OCI-LY1 (cell line): ENCODE measurements at regions not wholly inside any gene's neighbourhood (a gene's known extent, or its start where the extent isn't known, plus 50 kb on each side); places are given as distances from the start of the nearest gene placed in this dataset.

Source experiments
- EZH2 ChIP-seq: fragments of 200-600 bp; sonication (generic), shearing (Covaris generic); IDR thresholded peaks from 2 replicates; pipeline ENCODE4 v1.8.0; 2017; ENCODE audit warnings: borderline replicate concordance, mixed run types, mild to moderate bottlenecking, antibody characterized with exemption, low read length, moderate library complexity, mixed read lengths
- TF ChIP-seq, protein P1 (sequence below): fragments of 200-600 bp; sonication (generic), shearing (Covaris generic); IDR thresholded peaks from 2 replicates; pipeline ENCODE4 v1.5.1; 2017; ENCODE audit warnings: mild to moderate bottlenecking, antibody characterized with exemption, low read length, moderate library complexity, mixed read lengths

DNA sequence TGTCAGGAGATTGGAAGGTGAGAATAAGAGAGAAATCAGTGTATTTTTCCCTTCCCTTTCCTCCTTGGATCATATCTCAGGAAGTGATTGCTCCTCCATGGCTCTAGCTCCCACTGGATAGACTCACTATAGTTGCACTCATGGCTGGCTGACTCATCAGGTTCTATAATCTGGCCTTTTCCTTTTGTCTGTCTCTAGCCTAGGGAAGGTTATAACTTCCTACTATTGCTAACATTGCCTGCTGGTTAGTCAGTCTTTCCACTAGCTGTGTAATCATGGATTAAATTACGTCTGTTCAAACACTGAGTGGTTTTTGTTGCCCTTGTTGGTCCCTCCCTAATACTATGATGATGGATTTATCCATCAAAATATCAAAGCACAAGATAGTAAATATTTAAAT lies 195.5 kb upstream of the VEGFC start:
- TF ChIP-seq, protein P1, sequence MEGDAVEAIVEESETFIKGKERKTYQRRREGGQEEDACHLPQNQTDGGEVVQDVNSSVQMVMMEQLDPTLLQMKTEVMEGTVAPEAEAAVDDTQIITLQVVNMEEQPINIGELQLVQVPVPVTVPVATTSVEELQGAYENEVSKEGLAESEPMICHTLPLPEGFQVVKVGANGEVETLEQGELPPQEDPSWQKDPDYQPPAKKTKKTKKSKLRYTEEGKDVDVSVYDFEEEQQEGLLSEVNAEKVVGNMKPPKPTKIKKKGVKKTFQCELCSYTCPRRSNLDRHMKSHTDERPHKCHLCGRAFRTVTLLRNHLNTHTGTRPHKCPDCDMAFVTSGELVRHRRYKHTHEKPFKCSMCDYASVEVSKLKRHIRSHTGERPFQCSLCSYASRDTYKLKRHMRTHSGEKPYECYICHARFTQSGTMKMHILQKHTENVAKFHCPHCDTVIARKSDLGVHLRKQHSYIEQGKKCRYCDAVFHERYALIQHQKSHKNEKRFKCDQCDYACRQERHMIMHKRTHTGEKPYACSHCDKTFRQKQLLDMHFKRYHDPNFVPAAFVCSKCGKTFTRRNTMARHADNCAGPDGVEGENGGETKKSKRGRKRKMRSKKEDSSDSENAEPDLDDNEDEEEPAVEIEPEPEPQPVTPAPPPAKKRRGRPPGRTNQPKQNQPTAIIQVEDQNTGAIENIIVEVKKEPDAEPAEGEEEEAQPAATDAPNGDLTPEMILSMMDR: no peak
- TF ChIP-seq EZH2: no peak
